ENCODE measurements at regions not wholly inside any gene's neighbourhood (a gene's known extent, or its start where the extent isn't known, plus 50 kb on each side); places are given as distances from the start of the nearest gene placed in this dataset.

DNA sequence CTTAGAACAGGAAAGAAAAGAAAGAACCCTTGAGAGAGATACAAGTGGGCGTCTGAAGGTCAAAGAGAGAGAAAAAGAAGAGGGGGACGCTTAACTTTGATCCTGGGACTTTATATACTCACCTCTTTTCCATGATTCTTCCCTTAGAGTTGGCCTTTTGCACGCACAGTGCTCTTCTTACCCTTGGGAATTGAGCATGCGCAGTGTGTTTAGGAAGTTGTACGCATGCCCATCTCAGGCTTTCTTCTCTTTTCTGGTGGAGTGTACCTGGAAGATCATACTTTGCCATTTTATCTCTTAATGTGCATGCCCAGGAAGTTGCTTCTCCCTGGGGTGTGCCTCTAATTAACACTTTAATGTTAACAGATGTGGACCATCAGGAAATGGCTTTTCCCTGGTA lies 229.6 kb upstream of the ANO3 start:
- TF ChIP-seq CTCF (IDR thresholded peaks at IDR 0.05; ENCODE audit: low read length) = no peak
- TF ChIP-seq EZH2 (IDR thresholded peaks at IDR 0.05; ENCODE audit: borderline replicate concordance, low read length) = no peak
